ENCODE measurements at regions not wholly inside any gene's neighbourhood (a gene's known extent, or its start where the extent isn't known, plus 50 kb on each side); places are given as distances from the start of the nearest gene placed in this dataset.

- TF ChIP-seq, protein P1, sequence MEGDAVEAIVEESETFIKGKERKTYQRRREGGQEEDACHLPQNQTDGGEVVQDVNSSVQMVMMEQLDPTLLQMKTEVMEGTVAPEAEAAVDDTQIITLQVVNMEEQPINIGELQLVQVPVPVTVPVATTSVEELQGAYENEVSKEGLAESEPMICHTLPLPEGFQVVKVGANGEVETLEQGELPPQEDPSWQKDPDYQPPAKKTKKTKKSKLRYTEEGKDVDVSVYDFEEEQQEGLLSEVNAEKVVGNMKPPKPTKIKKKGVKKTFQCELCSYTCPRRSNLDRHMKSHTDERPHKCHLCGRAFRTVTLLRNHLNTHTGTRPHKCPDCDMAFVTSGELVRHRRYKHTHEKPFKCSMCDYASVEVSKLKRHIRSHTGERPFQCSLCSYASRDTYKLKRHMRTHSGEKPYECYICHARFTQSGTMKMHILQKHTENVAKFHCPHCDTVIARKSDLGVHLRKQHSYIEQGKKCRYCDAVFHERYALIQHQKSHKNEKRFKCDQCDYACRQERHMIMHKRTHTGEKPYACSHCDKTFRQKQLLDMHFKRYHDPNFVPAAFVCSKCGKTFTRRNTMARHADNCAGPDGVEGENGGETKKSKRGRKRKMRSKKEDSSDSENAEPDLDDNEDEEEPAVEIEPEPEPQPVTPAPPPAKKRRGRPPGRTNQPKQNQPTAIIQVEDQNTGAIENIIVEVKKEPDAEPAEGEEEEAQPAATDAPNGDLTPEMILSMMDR (IDR thresholded peaks at IDR 0.05): no peak
- no peak for TF ChIP-seq POLR2A (IDR thresholded peaks at IDR 0.05)
Observed at GRCh38 chr5:24909210-24909609, 264.4 kb upstream of the CDH10 start.

Data from lower leg skin (tissue), 3 donors.